Right lobe of liver (tissue), 6 donors: ENCODE measurements at regions not wholly inside any gene's neighbourhood (a gene's known extent, or its start where the extent isn't known, plus 50 kb on each side); places are given as distances from the start of the nearest gene placed in this dataset.

Experiments
- ATAC-seq, 4 donors: fragments of 200-7000 bp; cut with Tn5 transposase; one replicate each; pipeline ENCODE4 v1.9.1; 2020; ENCODE audit warnings: mild to moderate bottlenecking in 4 of 4, moderate library complexity in 4 of 4
- DNase-seq, 3 donors: peaks; one replicate each; pipeline ENCODE4 v3.0.0-alpha.2; 2020
- H3K27ac ChIP-seq, 3 donors: fragments of 200-600 bp; one replicate each; pipeline ENCODE4 v1.8.0; 2022
- H3K27me3 ChIP-seq, 2 donors: fragments of 200-600 bp; one replicate each; pipeline ENCODE4 v1.8.0; 2022
- H3K36me3 ChIP-seq, 4 donors: fragments of 200-600 bp; sonication (generic) in 1 of 4; one replicate each; pipeline versions ENCODE4 v1.5.1 to v1.8.0; 2017 to 2022; ENCODE audit warnings: control low read depth in 1 of 4
- H3K4me1 ChIP-seq, 4 donors: fragments of 200-600 bp; sonication (generic) in 1 of 4; one replicate each; pipeline versions ENCODE4 v1.5.1 to v1.8.0; 2017 to 2022; ENCODE audit warnings: control low read depth in 1 of 4
- H3K4me3 ChIP-seq, 3 donors: fragments of 200-600 bp; one replicate each; pipeline ENCODE4 v1.8.0; 2022
- H3K9me3 ChIP-seq, 4 donors: fragments of 200-600 bp; sonication (generic) in 1 of 4; one replicate each; pipeline versions ENCODE4 v1.5.1 to v1.8.0; 2017 to 2022; ENCODE audit warnings: control low read depth in 1 of 4
- CTCF ChIP-seq, 4 donors: fragments of 200-600 bp in 3 of 4; fragments of 450-650 bp in 1 of 4; IDR thresholded peaks; one replicate each; pipeline versions ENCODE4 v1.5.1 to v1.8.0; 2016 to 2022; ENCODE audit warnings: antibody characterized with exemption in 4 of 4, mild to moderate bottlenecking in 2 of 4
- POLR2A ChIP-seq: fragments of 450-650 bp; IDR thresholded peaks from one replicate; pipeline ENCODE4 v1.6.1; 2017; ENCODE audit warnings: antibody characterized with exemption, mild to moderate bottlenecking
- WGBS: methylation state at CpG from one replicate; pipeline ENCODE4 v1.1.6; 2018; ENCODE audit warnings: low coverage, low lambda C conversion rate; ENCODE audit not compliant: insufficient coverage; ENCODE audit errors: missing lambda C conversion rate; 5-methylcytosine and 5-hydroxymethylcytosine counted together
- intact Hi-C, 2 donors: fragments of 100-400 bp; cut with DNase I; formaldehyde crosslinking; loops; one replicate each; pipeline versions ENCODE4 v1.11.2 to v1.14.1; 2022
- donor health status: DM: no; HTN: yes; CAD: no.
- donor health status: DM: no; HTN: no; CAD: no.
- donor health status: DM: no; HTN: no; CAD: no.
- donor health status: DM: no; HTN: yes; CAD: no.
- donor health status: DM: no; HTN: yes; CAD: no.

- no peaks in the 10 kb centered on the region for H3K36me3 ChIP-seq
- ATAC-seq (no peak), DNase-seq (no peak)
- no peak for TF ChIP-seq POLR2A
- TF ChIP-seq CTCF (IDR thresholded peaks at IDR 0.05): no peak
- 47% methylated on average over 7 of the region's 7 CpGs for WGBS
- H3K27ac ChIP-seq: no peak overlapping the region
- H3K4me1 ChIP-seq: no peaks in the 10 kb centered on the region
- no peaks in the 10 kb centered on the region for H3K27me3 ChIP-seq
- no peaks in the 10 kb centered on the region for H3K9me3 ChIP-seq
- intact Hi-C loops: no loop called here
- H3K4me3 ChIP-seq: no peak overlapping the region
Measured at GRCh38 chr4:144342949-144343760, 202.6 kb upstream of the GYPA start.

DNA sequence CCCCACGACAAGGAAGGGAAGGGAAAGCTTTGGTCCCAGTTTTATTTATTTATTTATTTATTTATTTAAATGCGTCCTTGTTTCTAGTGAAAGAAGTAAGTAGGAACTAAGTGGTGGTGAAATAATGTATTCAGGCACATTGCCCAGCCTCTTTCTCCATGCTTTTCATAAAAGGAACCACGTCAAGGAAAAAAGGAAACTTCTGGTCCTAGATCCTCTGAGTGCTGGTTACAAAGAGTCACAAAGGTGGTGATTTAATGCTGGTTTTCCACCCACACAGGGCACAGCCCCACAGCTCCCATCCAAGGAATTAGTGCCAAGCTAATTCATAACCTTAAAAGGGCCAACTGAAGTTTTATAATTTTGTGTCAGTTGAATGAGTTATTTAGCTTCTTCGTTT, 206.6 kb upstream of the GYPA start:
- 39% methylated on average over 4 of the region's 4 CpGs for WGBS
- no peaks in the 10 kb centered on the region for H3K9me3 ChIP-seq
- no peaks in the 10 kb centered on the region for H3K36me3 ChIP-seq

GRCh38 chr4:144350706-144351105, 210.2 kb upstream of the GYPA start:
- no peak overlapping the region for H3K27ac ChIP-seq
- DNase-seq: no peak
- H3K4me1 ChIP-seq: no peaks in the 10 kb centered on the region
- no peak overlapping the region for H3K4me3 ChIP-seq
- H3K9me3 ChIP-seq: no peaks in the 10 kb centered on the region
- TF ChIP-seq CTCF (IDR thresholded peaks at IDR 0.05): no peak
- no peaks in the 10 kb centered on the region for H3K27me3 ChIP-seq
- ATAC-seq: no peak
- H3K36me3 ChIP-seq: no peaks in the 10 kb centered on the region
- intact Hi-C loops: no loop called here
- 56% methylated on average over 2 of the region's 2 CpGs for WGBS

More for the DNA sequence above, 206.6 kb upstream of the GYPA start:
- no peaks in the 10 kb centered on the region for H3K27me3 ChIP-seq
- TF ChIP-seq POLR2A (no peak), CTCF (IDR thresholded peaks at IDR 0.05) (no peak)
- no peak for ATAC-seq
- DNase-seq: no peak
- H3K27ac ChIP-seq: no peak overlapping the region
- intact Hi-C loops: no loop called here
- H3K4me3 ChIP-seq: no peak overlapping the region
- no peaks in the 10 kb centered on the region for H3K4me1 ChIP-seq

- Histone ChIP-seq H3K9me3 (no peaks in the 10 kb centered on the region), H3K4me1 (no peaks in the 10 kb centered on the region), H3K4me3 (no peak overlapping the region), H3K36me3 (no peaks in the 10 kb centered on the region), H3K27me3 (no peaks in the 10 kb centered on the region), H3K27ac (no peak overlapping the region)
- ATAC-seq (no peak), DNase-seq (no peak)
- TF ChIP-seq CTCF (IDR thresholded peaks at IDR 0.05): no peak
- TF ChIP-seq POLR2A: no peak
- 45% methylated on average over 3 of the region's 3 CpGs for WGBS
- intact Hi-C loops: no loop called here
Measured at GRCh38 chr4:144351306-144351705, 210.8 kb upstream of the GYPA start.
